Colonic mucosa (tissue), 4 donors: ENCODE measurements at regions not wholly inside any gene's neighbourhood (a gene's known extent, or its start where the extent isn't known, plus 50 kb on each side); places are given as distances from the start of the nearest gene placed in this dataset.

ENCODE experiments used
- DNase-seq: peaks from one replicate; pipeline ENCODE4 v3.0.0-alpha.2; 2020
- H3K27ac ChIP-seq: fragments of 200-600 bp; one replicate; pipeline ENCODE4 v1.8.0; 2021
- H3K27me3 ChIP-seq: fragments of 200-600 bp; one replicate; pipeline ENCODE4 v1.8.0; 2021
- H3K36me3 ChIP-seq: fragments of 200-600 bp; one replicate; pipeline ENCODE4 v1.8.0; 2021
- H3K4me1 ChIP-seq: fragments of 200-600 bp; one replicate; pipeline ENCODE4 v1.8.0; 2021; ENCODE audit warnings: mild to moderate bottlenecking
- H3K4me3 ChIP-seq: fragments of 200-600 bp; one replicate; pipeline ENCODE4 v1.8.0; 2021
- H3K9ac ChIP-seq, 2 donors: one replicate each; pipeline ENCODE4 v1.7.0; 2013; ENCODE audit warnings: control low read depth in 2 of 2, low read depth in 2 of 2, low read length in 2 of 2
- H3K9me3 ChIP-seq: fragments of 200-600 bp; one replicate; pipeline ENCODE4 v1.8.0; 2021
- CTCF ChIP-seq: fragments of 200-600 bp; IDR thresholded peaks from one replicate; pipeline ENCODE4 v1.8.0; 2022; ENCODE audit warnings: antibody characterized with exemption, mild to moderate bottlenecking
- intact Hi-C: fragments of 100-400 bp; cut with DNase I; formaldehyde crosslinking; loops from one replicate; pipeline ENCODE4 v1.14.1; 2022
- donor health status: healthy.
- donor health status: DM: no; HTN: no; CAD: no.
- donor health status: DM: no; HTN: no; CAD: no.

DNA sequence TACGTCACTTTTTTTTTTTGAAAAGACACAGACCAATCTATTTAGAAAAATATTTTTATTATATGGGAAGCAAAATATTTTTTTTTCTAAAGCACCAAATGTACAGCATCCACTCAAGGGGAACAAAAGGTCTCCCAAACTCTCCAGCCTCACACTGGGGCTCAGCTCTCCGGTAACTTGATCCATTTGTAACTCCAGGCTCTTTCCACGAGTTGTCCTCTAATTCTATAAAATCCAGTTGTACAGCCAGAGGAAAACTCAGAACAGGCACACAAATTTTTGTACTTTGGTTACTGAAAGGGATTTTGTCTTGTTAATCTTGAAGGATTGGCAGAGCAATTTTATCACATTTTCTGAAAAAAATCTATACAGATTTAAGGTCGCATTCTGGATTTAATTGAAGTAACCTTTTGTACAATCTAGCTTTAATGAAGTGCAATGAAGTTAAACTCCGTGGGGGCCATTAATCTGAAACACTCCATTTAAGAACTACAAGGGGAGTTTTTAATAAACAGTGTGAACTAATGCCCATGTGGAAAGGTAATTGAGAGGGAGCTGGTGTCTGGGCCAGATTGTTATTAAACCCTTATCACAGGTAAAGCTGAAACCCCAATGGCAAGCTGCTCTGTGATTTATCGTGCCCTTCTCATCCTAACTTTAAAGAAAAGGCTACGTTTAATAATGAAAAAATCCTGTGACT, 161.2 kb upstream of the FRG1 start:
- no peak overlapping the region for H3K9ac ChIP-seq
- TF ChIP-seq CTCF: no peak
- H3K9me3 ChIP-seq: no peaks in the 10 kb centered on the region
- no peaks in the 10 kb centered on the region for H3K27me3 ChIP-seq
- H3K27ac ChIP-seq: no peak overlapping the region
- no peaks in the 10 kb centered on the region for H3K4me1 ChIP-seq
- H3K36me3 ChIP-seq: no peaks in the 10 kb centered on the region
- no peak overlapping the region for H3K4me3 ChIP-seq
- DNase-seq: no peak
- intact Hi-C loops: no loop called here

DNA sequence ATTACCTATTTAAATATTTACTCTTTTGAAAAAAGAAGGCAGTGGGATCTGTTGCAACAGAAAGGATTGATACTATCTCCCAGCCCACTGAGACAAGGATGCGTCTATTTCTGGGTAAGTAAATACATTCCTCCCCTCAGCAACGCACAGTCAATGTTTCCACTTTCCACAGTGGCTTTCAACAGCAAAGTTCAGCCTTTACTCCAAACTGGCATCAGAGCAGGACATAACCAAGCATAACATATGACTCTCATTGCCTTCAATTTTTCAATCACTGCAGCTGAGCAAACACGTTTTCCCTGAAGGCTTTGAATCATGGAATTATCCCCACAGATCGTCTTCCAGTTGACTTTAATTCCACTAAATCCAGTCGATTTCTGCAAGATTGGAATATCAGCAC, 160.3 kb upstream of the FRG1 start:
- Histone ChIP-seq H3K27me3 (no peaks in the 10 kb centered on the region), H3K36me3 (no peaks in the 10 kb centered on the region), H3K4me1 (no peaks in the 10 kb centered on the region), H3K9ac (no peak overlapping the region), H3K27ac (no peak overlapping the region), H3K4me3 (no peak overlapping the region), H3K9me3 (no peaks in the 10 kb centered on the region)
- no peak for DNase-seq
- intact Hi-C loops: no loop called here
- no peak for TF ChIP-seq CTCF

GRCh38 chr4:189784651-189785050, 156.0 kb upstream of the FRG1 start:
- no peaks in the 10 kb centered on the region for H3K36me3 ChIP-seq

GRCh38 chr4:189785257-189785656, 155.4 kb upstream of the FRG1 start:
- H3K9me3 ChIP-seq: no peaks in the 10 kb centered on the region
- no peak overlapping the region for H3K4me3 ChIP-seq
- no peak overlapping the region for H3K27ac ChIP-seq
- H3K27me3 ChIP-seq: no peaks in the 10 kb centered on the region
- no peak for TF ChIP-seq CTCF
- intact Hi-C loops: no loop called here
- H3K36me3 ChIP-seq: no peaks in the 10 kb centered on the region
- H3K9ac ChIP-seq: no peak overlapping the region
- DNase-seq: no peak
- no peaks in the 10 kb centered on the region for H3K4me1 ChIP-seq

More at GRCh38 chr4:189784651-189785050, 156.0 kb upstream of the FRG1 start:
- DNase-seq: no peak
- Histone ChIP-seq H3K4me3 (no peak overlapping the region), H3K9ac (no peak overlapping the region), H3K4me1 (no peaks in the 10 kb centered on the region), H3K9me3 (no peaks in the 10 kb centered on the region), H3K27me3 (no peaks in the 10 kb centered on the region), H3K27ac (no peak overlapping the region)
- TF ChIP-seq CTCF: no peak
- intact Hi-C loops: no loop called here

- Histone ChIP-seq H3K9ac (no peak overlapping the region), H3K27me3 (no peaks in the 10 kb centered on the region), H3K9me3 (no peaks in the 10 kb centered on the region), H3K4me3 (no peak overlapping the region), H3K4me1 (no peaks in the 10 kb centered on the region), H3K36me3 (no peaks in the 10 kb centered on the region), H3K27ac (no peak overlapping the region)
- no peak for TF ChIP-seq CTCF
- DNase-seq: no peak
- intact Hi-C loops: no loop called here
These were observed 154.2 kb upstream of the FRG1 start for GRCh38 chr4:189786447-189786846.
